Adrenal gland (tissue), 5 donors: ENCODE measurements at regions not wholly inside any gene's neighbourhood (a gene's known extent, or its start where the extent isn't known, plus 50 kb on each side); places are given as distances from the start of the nearest gene placed in this dataset.

Experiments used
- CTCF ChIP-seq, 6 experiments: fragments of 450-650 bp in 4 of 6; fragments of 200-600 bp in 2 of 6; sonication (generic) in 1 of 6; IDR thresholded peaks; 1 replicate in 5 of 6; 2 replicates in 1 of 6; pipeline versions ENCODE4 v1.5.1 to v1.8.0; 2016 to 2021; ENCODE audit warnings: antibody characterized with exemption in 6 of 6, mild to moderate bottlenecking in 2 of 6, moderate library complexity in 1 of 6
- POLR2A ChIP-seq, 2 donors: fragments of 450-650 bp; IDR thresholded peaks; one replicate each; pipeline ENCODE4 v1.6.1; 2017; ENCODE audit warnings: antibody characterized with exemption in 2 of 2, mild to moderate bottlenecking in 2 of 2, moderate library complexity in 1 of 2
- donor health status: DM: no; HTN: no; CAD: no.

GRCh38 chr4:42296196-42296595 is 101.1 kb upstream of the SHISA3 start:
- TF ChIP-seq CTCF (IDR thresholded peaks at IDR 0.05) (no peak), POLR2A (IDR thresholded peaks at IDR 0.05) (no peak)
